GM12801 (cell line): ENCODE measurements at regions not wholly inside any gene's neighbourhood (a gene's known extent, or its start where the extent isn't known, plus 50 kb on each side); places are given as distances from the start of the nearest gene placed in this dataset.

Source experiments
- CTCF ChIP-seq: IDR thresholded peaks from one replicate; pipeline ENCODE4 v1.5.1; 2011; ENCODE audit warnings: control low read depth; ENCODE audit not compliant: insufficient read length; ENCODE audit errors: extremely low read depth

GRCh38 chr13:103272770-103273169 is 206.6 kb upstream of the SLC10A2 start:
- TF ChIP-seq CTCF = no peak

- no peak for TF ChIP-seq CTCF
These were observed 197.2 kb upstream of the SLC10A2 start for GRCh38 chr13:103263448-103263847.

- no peak for TF ChIP-seq CTCF
These were observed 189.5 kb upstream of the SLC10A2 start for GRCh38 chr13:103255587-103256301.

- TF ChIP-seq CTCF = no peak
These were observed 183.9 kb upstream of the SLC10A2 start for GRCh38 chr13:103250071-103250470.

GRCh38 chr13:103246581-103247200 is 180.5 kb upstream of the SLC10A2 start:
- TF ChIP-seq CTCF = no peak

GRCh38 chr13:103243495-103243894 is 177.3 kb upstream of the SLC10A2 start:
- TF ChIP-seq CTCF = no peak

GRCh38 chr13:103238441-103238840 is 172.2 kb upstream of the SLC10A2 start:
- no peak for TF ChIP-seq CTCF
